Muscle of back (tissue), 3 donors: ENCODE measurements at regions not wholly inside any gene's neighbourhood (a gene's known extent, or its start where the extent isn't known, plus 50 kb on each side); places are given as distances from the start of the nearest gene placed in this dataset.
A peak's percentile ranks its signal among the peaks of the same experiment; 100 is the strongest.

ENCODE experiments used
- DNase-seq, 3 donors: peaks; one replicate each; pipeline versions ENCODE4 v3.0.0 to v3.0.0-alpha.2; 2013

- no peak for DNase-seq
Measured at GRCh38 chr1:79849388-79849787, 842.9 kb upstream of the ADGRL4 start.

- no peak for DNase-seq
Measured at GRCh38 chr1:79848316-79848715, 841.8 kb upstream of the ADGRL4 start.

DNA sequence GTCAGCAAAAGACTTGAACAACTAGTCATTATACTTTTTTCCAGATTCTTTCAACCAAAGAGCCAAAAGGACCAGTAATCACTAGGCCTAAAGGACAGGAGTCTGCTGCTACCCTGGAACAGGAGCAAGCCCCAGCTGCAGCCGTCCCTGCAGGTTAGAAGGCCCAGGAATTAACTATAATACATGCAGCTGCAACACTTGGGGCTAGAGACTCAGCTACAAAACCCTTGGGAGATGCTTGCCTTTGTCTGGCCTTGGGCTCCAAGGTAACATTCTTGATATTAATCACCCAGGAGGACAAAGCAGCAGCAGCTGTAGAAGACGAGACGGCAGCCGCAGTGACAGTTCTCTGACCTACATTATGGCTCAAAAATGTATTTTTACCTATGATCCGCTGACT lies 841.2 kb upstream of the ADGRL4 start:
- peak in 2 of 3 donors; percentile 6 to 50 for DNase-seq

GRCh38 chr1:79845936-79846335 lies 839.4 kb upstream of the ADGRL4 start:
- no peak for DNase-seq

DNA sequence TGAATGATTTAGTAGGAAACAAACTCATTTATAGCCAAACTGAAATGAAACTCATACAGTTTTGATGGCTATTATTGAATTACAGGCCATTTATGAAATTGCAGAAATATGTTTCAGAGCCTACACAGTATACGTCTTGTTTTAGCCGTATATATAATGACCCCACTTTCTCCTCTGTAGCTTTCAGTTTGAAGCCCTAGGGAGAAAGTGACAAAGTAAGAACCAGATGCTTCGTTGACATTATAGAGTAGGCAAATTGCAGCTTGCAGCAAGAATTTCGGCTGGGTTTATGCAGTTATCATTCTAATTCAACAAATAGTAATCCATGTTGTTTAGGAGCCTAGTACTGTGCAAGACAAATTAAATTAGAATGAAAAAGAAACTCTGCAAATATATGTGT lies 836.3 kb upstream of the ADGRL4 start:
- no peak for DNase-seq

GRCh38 chr1:79839882-79840281 lies 833.4 kb upstream of the ADGRL4 start:
- DNase-seq = no peak

GRCh38 chr1:79827446-79827845 lies 820.9 kb upstream of the ADGRL4 start:
- DNase-seq = no peak

DNA sequence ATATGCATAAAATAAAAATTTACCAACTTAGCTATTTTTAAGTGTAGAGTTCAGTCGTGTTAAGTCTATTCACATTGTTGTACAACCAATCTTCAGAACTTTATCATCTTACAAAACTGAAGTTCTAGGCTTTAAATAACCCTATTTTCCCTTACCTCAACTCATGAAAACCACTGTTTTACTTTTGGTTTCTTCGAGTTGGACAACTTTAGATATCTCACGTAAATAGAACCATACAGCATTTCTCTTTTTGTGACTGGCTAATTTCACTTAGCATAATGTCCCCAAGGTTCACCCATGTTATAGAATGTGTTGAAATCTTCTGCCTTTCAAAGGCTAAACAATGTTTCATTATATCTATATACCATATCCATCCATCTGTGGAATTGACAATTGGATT lies 819.0 kb upstream of the ADGRL4 start:
- DNase-seq = no peak

DNA sequence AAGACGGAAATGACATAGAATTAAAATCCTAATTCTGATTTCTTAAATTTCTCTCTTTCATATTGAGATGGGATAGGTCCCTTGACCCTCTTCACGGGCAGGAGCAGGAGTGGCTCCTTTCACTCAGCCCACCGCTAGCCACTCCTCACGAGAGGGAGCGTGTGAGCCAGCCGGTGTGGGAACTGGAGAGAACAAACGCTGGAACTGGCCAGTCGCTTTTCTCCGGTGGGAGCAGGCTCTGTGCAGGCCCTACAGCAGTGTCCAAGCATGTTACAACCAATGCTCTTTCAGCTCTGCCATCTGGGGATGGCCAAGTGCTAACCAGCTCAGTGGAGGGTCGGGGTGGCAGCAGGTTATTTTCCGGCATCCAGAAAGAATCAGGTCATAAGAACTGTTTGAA lies 815.5 kb upstream of the ADGRL4 start:
- no peak for DNase-seq

DNA sequence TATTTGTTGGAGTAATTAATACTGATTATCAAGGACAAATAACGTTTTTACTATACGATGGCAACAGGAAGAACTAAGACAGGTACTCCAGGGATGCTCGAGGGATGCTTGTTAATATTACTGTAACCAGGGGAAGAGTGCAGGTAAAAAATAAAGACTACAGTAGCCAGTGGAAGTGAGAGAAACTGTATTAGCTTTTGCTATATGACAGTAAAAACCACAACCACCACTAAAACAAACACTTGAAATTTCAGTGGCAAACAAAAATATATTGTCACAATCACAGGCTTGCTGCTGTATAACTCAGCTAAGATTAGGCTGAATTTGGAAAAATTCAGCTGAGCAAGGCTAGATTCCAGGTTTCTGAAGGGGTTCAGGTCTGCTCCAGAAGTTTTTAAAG lies 812.6 kb upstream of the ADGRL4 start:
- DNase-seq = no peak

DNA sequence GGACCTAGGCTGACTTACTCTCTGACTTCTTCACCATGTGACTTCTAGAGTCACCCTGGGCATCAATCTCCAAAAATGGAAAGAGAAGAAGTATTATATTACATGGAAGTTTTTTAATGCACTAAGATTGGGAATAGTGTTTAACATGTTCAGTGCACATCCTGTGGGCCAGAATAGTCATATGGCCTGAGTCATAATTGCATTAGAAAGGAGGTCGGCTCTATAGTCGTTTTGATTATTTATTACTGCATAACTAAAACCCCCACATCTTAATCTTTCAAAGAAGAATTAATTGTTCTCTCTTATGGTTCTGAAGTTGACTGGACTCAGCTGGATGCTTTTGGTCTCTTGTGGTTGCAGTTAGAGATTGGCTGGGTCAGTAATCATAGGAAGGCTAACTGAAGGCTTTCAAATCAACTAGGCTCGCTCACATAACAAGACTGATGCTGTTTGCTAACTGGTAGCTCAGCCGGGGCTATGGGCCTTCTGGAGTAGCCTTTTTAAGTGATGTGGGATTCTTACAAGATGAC lies 810.6 kb upstream of the ADGRL4 start:
- DNase-seq = no peak

GRCh38 chr1:79815115-79815514 lies 808.6 kb upstream of the ADGRL4 start:
- DNase-seq = no peak

GRCh38 chr1:79811173-79811572 lies 804.6 kb upstream of the ADGRL4 start:
- peak in 1 of 3 donors; percentile 84 for DNase-seq

GRCh38 chr1:79808816-79809475 lies 802.4 kb upstream of the ADGRL4 start:
- no peak for DNase-seq

GRCh38 chr1:79807816-79808215 lies 801.3 kb upstream of the ADGRL4 start:
- no peak for DNase-seq

- DNase-seq = no peak
Measured at GRCh38 chr1:79797487-79797886, 791.0 kb upstream of the ADGRL4 start.

DNA sequence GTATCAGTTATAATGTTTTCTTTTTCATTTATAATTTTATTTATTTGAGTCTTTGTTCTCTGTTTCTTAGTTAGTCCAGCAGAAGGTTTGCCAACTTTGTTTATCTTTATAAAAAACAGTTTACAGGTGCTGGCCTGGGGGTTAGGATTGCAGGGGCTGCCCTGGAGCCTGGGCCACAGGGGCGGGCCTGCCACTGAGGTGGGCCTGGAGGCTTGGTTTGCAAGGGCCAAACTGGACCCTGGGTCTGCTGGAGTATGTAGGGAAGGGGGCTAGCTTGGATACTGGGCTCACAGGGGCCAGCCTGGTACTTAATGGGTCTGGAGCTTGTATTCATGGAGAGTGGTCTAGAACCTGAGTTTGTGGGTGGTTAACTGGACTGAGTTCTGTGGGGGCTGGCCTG lies 789.9 kb upstream of the ADGRL4 start:
- DNase-seq = no peak

GRCh38 chr1:79792219-79792930 lies 785.8 kb upstream of the ADGRL4 start:
- DNase-seq = peak in 2 of 3 donors; percentile 48 to 75

- DNase-seq = peak in 1 of 3 donors; percentile 11
Measured at GRCh38 chr1:79791488-79792218, 785.1 kb upstream of the ADGRL4 start.

GRCh38 chr1:79790950-79791349 lies 784.4 kb upstream of the ADGRL4 start:
- no peak for DNase-seq

DNA sequence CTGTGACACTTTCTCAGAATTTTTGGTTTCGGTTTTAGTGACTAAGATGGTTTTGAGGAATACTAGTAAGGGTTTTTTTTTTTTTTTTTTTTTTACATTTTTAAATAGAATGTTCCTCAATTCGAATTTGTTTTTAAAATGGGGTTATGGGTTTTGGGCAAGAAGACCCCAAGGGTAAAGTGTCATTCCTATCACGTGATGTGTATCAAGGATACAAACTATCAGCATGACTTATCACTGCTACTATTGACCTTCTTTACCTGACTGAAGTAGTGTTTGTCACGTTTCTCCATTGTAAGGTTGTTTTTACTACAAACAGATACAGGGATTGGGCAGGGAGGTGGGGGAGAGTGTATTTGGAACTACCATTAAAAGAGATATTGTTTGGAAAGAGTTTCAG lies 781.1 kb upstream of the ADGRL4 start:
- DNase-seq = no peak

GRCh38 chr1:79785964-79786363 lies 779.4 kb upstream of the ADGRL4 start:
- DNase-seq = no peak

DNA sequence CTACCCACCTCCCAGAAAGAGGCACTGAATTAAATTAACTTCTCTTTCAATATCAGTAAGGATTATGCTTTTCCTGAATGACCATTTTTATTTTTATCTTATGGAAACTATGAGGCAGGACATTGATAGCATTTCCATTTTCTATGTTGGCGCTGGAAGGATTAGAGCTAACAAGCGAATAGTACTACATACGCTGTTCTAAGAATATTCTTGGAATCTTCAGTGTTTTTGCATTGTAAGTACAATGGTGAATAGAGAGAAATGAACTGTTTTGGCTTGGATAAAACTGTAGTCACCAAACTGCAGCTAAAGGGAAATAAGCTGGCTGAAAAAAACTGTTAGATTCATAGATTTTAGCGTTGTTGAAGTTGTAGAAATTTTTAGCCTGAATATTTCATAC lies 779.0 kb upstream of the ADGRL4 start:
- DNase-seq = peak in 1 of 3 donors; percentile 42
